ENCODE measurements at regions not wholly inside any gene's neighbourhood (a gene's known extent, or its start where the extent isn't known, plus 50 kb on each side); places are given as distances from the start of the nearest gene placed in this dataset.

- Histone ChIP-seq H3K9me3 (replicated peaks) (no peaks in the 10 kb centered on the region), H3K27me3 (peaks cover 55% of the 10 kb centered on the region), H3K4me1 (peaks cover 10% of the 10 kb centered on the region), H3K4me3 (no peak overlapping the region), H3K36me3 (no peaks in the 10 kb centered on the region), H3K27ac (no peak overlapping the region)
- DNase-seq: no peak
Observed at GRCh38 chr1:10897981-10898728, 101.7 kb upstream of the CASZ1 start.

GRCh38 chr1:10898921-10899320 lies 102.5 kb upstream of the CASZ1 start:
- peaks cover 10% of the 10 kb centered on the region for H3K4me1 ChIP-seq
- no peaks in the 10 kb centered on the region for H3K9me3 ChIP-seq (replicated peaks)
- no peak overlapping the region for H3K27ac ChIP-seq
- H3K36me3 ChIP-seq: no peaks in the 10 kb centered on the region
- peaks cover 62% of the 10 kb centered on the region for H3K27me3 ChIP-seq
- no peak for DNase-seq
- no peak overlapping the region for H3K4me3 ChIP-seq

- Histone ChIP-seq H3K27ac (no peak overlapping the region), H3K4me1 (peaks cover 10% of the 10 kb centered on the region), H3K4me3 (no peak overlapping the region), H3K9me3 (replicated peaks) (no peaks in the 10 kb centered on the region), H3K36me3 (no peaks in the 10 kb centered on the region), H3K27me3 (peaks cover 65% of the 10 kb centered on the region)
- DNase-seq: no peak
Observed at GRCh38 chr1:10899490-10900250, 103.2 kb upstream of the CASZ1 start.

- Histone ChIP-seq H3K27ac (no peak overlapping the region), H3K9me3 (replicated peaks) (no peaks in the 10 kb centered on the region), H3K4me1 (peaks cover 10% of the 10 kb centered on the region), H3K4me3 (no peak overlapping the region), H3K27me3 (peaks cover 67% of the 10 kb centered on the region), H3K36me3 (no peaks in the 10 kb centered on the region)
- DNase-seq: no peak
Observed at GRCh38 chr1:10900251-10900651, 103.8 kb upstream of the CASZ1 start.

GRCh38 chr1:10900691-10901090 lies 104.2 kb upstream of the CASZ1 start:
- H3K27me3 ChIP-seq: peaks cover 67% of the 10 kb centered on the region
- H3K4me3 ChIP-seq: peak overlapping the region; percentile 37
- no peaks in the 10 kb centered on the region for H3K36me3 ChIP-seq
- H3K27ac ChIP-seq: no peak overlapping the region
- H3K4me1 ChIP-seq: peaks cover 10% of the 10 kb centered on the region
- no peaks in the 10 kb centered on the region for H3K9me3 ChIP-seq (replicated peaks)
- DNase-seq: no peak

DNA sequence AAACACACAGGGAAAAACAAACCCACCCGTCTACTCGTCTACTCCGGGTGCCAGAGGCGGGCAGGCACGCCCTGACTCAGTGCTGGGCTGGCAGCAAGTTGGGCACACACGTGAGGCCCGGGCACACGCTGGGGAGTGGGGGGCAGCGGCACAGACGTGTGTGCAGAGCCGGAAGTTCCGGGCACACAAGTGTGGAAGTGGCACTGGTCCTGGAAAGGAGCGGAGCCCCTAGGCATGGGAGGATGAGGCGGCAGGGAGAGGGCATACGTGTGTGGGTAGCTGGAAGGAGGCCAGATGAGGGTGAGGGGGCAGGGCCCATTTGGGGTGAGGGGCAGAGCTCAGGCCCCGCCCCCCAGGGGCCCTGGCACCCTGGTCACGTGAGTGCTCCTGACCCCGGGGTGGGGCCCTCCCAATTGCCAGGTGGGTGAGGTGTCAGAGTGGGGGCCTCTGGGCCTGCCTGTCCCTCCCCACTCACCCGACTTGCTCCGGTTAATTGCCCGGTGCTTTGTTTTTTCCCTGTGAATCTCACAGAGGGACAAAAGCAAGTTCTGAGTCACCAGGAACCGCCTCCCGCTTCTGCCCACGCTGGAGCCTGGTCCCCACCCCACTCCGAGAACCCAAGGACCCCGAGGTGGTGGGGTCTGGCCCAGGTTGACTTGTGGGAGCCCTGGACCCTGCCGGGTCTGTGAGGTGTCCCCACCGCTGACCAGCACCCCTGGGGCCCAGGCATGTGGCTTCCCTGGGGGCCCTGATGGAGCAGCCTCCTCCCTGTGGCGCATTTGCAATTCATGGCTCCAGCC lies 104.8 kb upstream of the CASZ1 start:
- DNase-seq: no peak
- H3K27me3 ChIP-seq: peaks cover 70% of the 10 kb centered on the region
- H3K9me3 ChIP-seq (replicated peaks): no peaks in the 10 kb centered on the region
- no peak overlapping the region for H3K27ac ChIP-seq
- peak overlapping the region; percentile 37 for H3K4me3 ChIP-seq
- H3K36me3 ChIP-seq: no peaks in the 10 kb centered on the region
- H3K4me1 ChIP-seq: peaks cover 10% of the 10 kb centered on the region

- H3K9me3 ChIP-seq (replicated peaks): no peaks in the 10 kb centered on the region
- peaks cover 74% of the 10 kb centered on the region for H3K27me3 ChIP-seq
- H3K27ac ChIP-seq: no peak overlapping the region
- no peak for DNase-seq
- peaks cover 10% of the 10 kb centered on the region for H3K4me1 ChIP-seq
- H3K36me3 ChIP-seq: no peaks in the 10 kb centered on the region
- H3K4me3 ChIP-seq: no peak overlapping the region
Observed at GRCh38 chr1:10901891-10902805, 105.7 kb upstream of the CASZ1 start.

DNA sequence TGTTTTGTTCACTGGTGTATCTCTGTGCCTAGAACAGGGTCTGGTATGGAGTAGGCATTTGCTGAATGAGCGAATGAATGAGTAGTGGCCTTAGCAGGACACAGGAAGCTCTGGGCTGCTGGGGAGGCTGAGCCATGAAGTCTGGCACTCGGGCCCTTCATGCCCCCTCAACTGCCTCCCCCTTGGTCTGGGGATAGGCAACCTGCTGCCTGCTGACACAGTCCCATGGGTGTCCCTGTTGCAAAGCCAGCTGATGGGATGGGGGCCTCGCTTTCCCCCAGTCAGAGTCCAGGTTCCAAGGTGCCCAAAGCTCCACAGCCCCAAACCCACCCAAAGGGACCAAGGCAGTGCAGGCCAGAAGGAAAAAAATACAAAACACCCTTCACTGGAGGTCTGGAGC lies 107.0 kb upstream of the CASZ1 start:
- Histone ChIP-seq H3K4me1 (peaks cover 8% of the 10 kb centered on the region), H3K9me3 (replicated peaks) (no peaks in the 10 kb centered on the region), H3K36me3 (no peaks in the 10 kb centered on the region), H3K27me3 (peaks cover 80% of the 10 kb centered on the region), H3K4me3 (no peak overlapping the region), H3K27ac (no peak overlapping the region)
- DNase-seq: no peak

- no peaks in the 10 kb centered on the region for H3K36me3 ChIP-seq
- H3K27me3 ChIP-seq: peaks cover 80% of the 10 kb centered on the region
- no peak overlapping the region for H3K4me3 ChIP-seq
- H3K4me1 ChIP-seq: peaks cover 4% of the 10 kb centered on the region
- no peak for DNase-seq
- H3K27ac ChIP-seq: no peak overlapping the region
- no peaks in the 10 kb centered on the region for H3K9me3 ChIP-seq (replicated peaks)
Observed at GRCh38 chr1:10903821-10904220, 107.4 kb upstream of the CASZ1 start.

GRCh38 chr1:10904396-10905358 lies 107.8 kb upstream of the TARDBP start:
- Histone ChIP-seq H3K36me3 (no peaks in the 10 kb centered on the region), H3K27ac (no peak overlapping the region), H3K27me3 (peaks cover 74% of the 10 kb centered on the region), H3K4me3 (no peak overlapping the region), H3K4me1 (peaks cover 4% of the 10 kb centered on the region), H3K9me3 (replicated peaks) (no peaks in the 10 kb centered on the region)
- DNase-seq: no peak

- H3K9me3 ChIP-seq (replicated peaks): no peaks in the 10 kb centered on the region
- H3K36me3 ChIP-seq: no peaks in the 10 kb centered on the region
- no peaks in the 10 kb centered on the region; the same call in none of the 2 replicates for H3K4me1 ChIP-seq
- no peak overlapping the region for H3K27ac ChIP-seq
- H3K4me3 ChIP-seq: no peak overlapping the region
- DNase-seq: no peak
- H3K27me3 ChIP-seq: peaks cover 72% of the 10 kb centered on the region
Observed at GRCh38 chr1:10905841-10906655, 106.4 kb upstream of the TARDBP start.

DNA sequence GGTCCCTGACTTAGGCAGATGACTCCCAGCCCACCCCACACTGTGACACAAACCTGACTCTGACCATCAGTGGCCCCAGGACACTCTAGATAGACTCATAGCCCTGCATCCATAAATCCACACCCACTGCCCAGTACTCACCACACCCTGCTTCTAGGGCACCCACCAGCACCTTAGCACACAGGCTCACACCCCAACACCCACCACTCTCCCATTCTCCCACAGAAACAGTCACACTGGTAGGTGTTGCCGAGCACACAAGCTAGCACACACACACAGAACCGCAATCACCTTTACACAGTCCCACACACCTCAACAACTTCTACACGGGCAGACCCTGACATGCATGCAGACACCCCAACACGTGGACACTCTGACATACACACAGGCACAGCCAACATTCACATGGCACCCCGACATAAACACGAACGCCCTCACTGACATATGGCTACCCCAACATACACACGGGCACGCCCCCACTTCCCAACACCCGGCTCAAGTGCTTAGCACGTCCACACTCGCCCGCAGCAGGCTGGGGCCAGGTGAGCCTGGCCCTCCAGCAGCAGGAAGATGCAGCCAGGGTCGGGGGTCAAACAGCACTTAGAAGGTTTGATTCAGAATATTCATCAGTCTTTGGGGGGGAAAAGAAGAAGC lies 105.5 kb upstream of the TARDBP start:
- Histone ChIP-seq H3K4me1 (no peaks in the 10 kb centered on the region), H3K9me3 (replicated peaks) (no peaks in the 10 kb centered on the region), H3K36me3 (no peaks in the 10 kb centered on the region), H3K27ac (no peak overlapping the region), H3K4me3 (no peak overlapping the region), H3K27me3 (peaks cover 71% of the 10 kb centered on the region)
- no peak for DNase-seq
